GM18867 (cell line): ENCODE measurements at regions not wholly inside any gene's neighbourhood (a gene's known extent, or its start where the extent isn't known, plus 50 kb on each side); places are given as distances from the start of the nearest gene placed in this dataset.
"Not testable (repeated sequence)": the region's sequence is repeated elsewhere in the genome, so short reads cannot be mapped to it uniquely, and the experiment has no call there.

Source experiments
- ATAC-seq: cut with Tn5 transposase; IDR thresholded peaks from one replicate; pipeline ENCODE4 v1.9.1; 2021; ENCODE audit warnings: mild to moderate bottlenecking, moderate library complexity; ENCODE audit not compliant: unreplicated experiment

DNA sequence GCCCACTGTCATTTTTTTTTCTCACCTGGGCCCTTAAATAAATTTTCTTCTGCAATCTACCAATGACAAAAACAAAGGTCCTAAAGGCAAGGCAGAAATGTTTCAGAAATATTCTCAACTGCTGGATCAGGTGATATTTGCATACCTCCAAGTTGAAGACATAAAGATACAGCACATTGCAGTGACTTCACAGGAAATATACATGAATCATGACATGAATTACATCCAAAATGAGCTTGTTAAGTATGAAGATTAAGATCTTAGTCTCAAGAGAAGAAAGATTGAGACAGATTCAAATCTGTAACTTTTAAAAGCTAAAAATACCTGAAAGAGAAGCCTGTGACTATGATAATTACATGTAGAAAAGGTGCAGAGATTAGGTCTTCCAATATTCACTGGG lies 207.8 kb downstream of the SIPA1L2 start:
- ATAC-seq = no peak

DNA sequence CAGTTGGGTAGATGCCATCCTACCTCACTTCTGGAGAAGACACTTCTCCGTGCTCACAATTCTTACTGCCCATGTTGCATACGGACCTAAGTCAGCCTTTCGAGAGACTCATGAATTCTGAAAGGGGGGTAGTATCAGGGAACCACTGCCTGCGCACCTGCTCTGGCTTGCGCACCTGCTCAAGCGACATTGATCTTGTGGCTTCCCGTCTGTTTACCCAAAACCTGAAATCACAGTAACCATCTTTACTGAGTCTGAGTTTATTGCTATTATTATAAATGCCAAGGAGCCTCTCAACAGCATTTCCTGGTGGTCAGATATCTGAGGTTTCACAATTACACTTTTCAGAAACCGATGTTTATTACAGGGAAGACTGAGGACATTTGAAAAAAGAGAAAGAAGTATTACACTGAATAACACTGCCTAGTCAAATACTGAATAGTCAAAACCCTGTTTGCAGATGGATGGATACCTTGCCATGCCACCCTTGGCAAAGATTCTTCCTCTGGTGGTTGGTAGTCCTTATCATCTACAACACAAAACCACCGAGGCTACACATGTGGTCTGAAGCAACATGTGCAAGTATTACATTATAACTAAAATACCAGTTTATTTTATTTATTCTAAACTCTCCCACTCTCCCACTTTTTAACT lies 208.7 kb downstream of the SIPA1L2 start:
- no peak for ATAC-seq

DNA sequence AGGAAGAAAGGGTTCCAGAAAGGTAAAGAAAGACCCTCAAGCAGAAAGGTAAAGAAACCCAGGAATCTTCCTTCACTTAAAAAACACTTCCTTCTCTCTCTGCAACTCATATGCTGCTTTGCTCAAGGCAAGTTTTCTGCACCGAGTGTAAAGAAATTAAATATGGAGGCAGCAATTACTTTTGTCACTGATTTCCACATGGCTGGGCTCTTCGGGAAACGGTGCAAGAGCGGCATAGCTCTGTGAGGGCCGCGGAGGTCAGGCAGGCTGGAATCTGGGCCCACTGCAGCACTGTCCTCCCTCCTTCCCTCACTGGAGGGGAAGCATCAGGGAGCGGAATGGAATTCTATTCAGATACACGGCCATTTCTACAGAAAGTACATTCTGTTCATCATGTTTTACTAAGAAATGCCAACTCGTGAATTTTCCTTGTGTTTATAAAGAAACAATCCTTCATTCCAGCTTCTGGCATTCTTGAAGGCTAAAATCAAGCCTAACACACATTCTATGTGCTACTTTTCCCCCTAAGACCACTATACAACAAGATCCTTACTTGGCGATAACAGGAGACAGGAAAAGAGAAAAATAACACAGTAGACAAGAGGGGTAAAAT lies 212.2 kb downstream of the SIPA1L2 start:
- ATAC-seq = no peak

DNA sequence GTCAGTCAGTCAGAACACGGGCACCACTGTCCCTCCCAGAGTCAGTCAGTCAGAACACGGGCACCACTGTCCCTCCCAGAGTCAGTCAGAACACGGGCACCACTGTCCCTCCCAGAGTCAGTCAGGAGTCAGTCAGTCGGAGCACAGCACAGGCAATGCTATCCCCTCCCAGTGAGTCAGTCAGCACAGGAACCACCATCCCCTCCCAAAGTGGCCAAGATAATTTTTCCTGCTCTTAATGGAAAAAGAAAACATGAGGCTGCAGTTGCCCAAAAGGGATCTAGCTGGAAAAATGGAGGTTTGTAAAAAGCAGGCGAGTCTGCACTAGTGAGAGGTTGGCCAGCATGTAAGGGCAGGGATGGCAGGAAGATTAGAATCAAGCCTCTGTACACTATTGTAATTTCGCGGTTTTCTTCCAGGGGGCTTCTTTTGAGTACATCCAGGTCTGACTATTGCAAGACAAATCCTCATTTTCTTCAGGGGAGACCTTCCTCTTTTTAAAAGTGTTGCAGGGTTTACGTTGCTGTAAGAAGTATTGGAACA lies 213.8 kb downstream of the SIPA1L2 start:
- ATAC-seq = no peak

DNA sequence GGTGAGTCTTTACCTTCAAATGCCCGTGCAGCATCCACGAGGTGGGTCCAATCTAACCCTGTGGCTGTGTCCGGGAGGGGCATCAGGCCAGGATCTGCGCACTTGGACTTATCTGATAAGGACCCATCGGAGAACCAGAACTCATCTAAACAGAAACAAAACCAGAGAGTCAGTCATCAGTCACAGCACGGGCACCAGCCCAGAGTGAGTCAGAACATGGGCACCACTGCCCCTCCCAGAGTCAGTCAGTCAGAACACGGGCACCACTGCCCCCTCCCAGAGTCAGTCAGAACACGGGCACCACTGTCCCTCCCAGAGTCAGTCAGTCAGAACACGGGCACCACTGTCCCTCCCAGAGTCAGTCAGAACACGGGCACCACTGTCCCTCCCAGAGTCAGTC lies 214.5 kb downstream of the SIPA1L2 start:
- ATAC-seq = not testable (repeated sequence)

DNA sequence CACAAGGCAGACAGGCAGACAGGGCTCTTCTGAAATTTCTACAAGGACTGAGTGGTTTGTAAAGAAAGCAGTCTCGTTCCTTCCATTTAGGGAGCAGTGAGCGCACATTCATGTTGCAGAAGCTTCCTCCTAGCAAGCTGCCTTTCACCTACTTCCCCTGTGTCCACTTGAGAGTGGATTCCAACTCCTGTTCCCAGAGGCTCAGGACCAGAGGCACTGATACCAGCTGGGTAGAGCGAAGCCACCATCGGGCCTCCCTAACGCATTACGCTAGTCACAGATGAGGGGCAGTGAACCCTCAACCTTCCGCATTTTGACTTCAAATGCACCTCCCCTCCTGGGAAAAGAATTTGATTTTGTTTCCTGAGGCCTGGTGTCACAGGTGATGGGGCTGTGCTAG lies 215.8 kb downstream of the SIPA1L2 start:
- ATAC-seq = no peak

DNA sequence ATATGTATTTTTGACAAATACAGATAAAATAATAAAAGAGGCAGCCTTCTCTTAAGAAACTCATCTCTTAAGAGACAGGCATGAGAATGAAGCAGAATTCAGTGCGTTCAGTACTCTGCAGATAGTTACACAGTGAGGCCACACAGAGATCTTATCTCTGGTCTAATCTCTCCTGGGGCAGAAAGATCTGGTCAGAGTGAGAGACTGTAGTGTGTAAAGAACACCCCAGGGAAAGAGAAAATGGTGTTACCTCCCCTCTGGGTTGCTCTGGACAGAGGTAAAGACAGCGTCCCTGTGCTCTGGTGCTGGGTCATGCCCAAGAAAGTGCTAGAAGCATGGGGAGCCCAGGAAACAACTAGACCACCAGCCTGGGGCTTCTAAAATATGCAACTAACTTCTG lies 216.3 kb downstream of the SIPA1L2 start:
- no peak for ATAC-seq

DNA sequence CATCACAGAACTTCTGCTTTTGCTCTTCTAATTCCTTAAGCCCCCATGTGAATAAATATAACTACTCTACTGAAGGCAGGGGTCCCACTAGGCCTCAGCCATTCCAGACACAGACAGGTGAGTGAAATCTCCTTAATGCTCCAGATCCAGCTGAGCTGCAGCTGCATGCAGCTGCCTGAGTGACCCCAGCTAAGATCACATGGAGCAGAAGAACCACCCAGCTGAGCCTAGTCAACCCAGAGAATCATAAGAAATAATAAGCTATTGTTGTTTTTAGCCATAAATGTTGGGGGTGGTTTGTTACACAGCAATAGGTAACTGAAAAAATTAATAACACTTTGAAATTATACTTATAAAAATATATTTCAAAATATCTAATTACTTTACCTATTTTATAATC lies 220.3 kb downstream of the SIPA1L2 start:
- no peak for ATAC-seq

DNA sequence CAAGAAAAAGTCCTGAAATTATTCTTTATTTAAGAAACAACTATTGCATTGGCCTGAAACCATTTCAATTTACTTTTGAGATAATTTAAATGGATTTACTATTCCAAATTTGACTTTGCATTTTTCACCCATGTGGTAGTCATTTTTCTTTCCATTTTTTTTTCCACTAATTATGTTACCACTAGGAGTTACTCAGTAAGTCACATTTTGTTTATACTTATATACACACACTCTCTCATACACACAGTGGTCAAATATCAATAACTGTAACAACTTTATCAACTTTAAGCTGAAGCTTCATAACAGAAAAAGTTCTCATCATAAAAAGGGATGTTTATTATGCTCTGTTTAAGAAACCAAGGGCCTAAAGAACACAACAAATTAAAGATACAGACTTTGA lies 222.8 kb downstream of the SIPA1L2 start:
- ATAC-seq = no peak

DNA sequence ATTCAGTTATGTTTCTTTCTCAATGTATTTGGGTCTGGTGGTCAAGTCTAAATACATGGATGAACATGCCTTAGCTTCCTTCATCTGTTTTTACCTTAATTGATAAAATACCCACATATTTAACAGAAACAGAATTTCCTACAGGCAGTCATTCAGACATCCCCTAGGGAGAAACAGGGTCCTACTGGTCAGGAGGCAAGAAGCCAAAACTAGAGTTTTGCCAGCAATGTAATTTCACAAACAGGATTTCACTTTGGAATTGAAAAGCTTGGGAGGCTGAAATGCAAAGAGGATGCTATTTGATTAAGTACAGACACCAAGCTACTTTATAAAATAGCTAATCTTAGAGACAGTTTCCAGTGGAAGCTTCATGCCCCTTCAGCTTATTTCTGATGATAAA lies 224.2 kb downstream of the SIPA1L2 start:
- no peak for ATAC-seq

DNA sequence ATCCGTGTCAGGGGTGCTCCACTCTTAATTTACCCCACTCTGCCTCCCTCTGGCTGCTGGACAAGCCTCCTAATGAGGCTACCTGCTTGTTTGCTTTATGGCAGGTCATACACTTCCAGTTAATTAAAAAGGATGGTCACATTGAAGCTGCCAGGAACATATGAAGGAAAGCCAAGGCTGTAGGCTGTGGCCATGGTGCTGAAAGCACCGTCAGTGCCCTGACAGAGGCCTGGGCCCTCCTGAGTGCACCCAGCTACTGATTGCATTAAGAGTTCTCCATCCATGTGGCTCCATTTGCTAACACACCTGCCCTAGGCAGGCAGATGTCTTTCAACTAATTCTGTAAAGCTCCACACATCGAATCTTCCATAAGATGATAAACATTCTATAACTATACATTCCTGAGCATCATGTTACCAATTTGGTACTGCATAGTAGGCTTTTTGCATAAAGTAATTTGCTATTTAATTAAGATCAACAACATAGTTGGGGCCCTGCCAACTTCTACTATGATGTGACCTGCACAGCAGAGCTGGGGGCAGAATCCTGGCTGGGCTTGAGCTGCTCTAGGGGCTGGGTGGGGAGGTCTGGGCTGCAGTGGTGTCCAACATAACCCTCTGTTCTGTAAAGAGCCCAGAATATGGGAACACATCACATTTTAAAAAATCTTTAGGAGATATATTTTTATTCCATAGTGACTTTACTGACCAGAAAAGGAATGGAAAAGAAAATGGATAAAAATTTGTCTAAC lies 224.8 kb downstream of the SIPA1L2 start:
- no peak for ATAC-seq

DNA sequence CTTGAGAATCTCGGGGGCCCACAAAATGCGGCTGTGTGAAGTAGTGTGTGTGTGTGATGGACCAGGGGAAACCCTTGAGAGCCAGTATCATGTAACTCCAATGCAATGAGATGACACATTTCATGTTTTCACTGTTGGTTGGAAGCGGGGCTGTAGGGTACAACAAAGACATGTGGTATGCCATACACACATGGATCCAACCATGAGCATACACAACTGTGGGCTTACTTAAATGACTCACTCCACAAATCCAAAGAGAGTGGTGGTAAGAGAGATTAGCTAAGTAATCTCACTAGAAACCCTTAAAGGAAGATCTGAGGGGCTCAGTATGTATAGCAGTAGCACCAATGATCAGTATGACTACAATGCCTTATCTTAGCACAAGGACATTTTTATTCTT lies 225.7 kb downstream of the SIPA1L2 start:
- no peak for ATAC-seq

DNA sequence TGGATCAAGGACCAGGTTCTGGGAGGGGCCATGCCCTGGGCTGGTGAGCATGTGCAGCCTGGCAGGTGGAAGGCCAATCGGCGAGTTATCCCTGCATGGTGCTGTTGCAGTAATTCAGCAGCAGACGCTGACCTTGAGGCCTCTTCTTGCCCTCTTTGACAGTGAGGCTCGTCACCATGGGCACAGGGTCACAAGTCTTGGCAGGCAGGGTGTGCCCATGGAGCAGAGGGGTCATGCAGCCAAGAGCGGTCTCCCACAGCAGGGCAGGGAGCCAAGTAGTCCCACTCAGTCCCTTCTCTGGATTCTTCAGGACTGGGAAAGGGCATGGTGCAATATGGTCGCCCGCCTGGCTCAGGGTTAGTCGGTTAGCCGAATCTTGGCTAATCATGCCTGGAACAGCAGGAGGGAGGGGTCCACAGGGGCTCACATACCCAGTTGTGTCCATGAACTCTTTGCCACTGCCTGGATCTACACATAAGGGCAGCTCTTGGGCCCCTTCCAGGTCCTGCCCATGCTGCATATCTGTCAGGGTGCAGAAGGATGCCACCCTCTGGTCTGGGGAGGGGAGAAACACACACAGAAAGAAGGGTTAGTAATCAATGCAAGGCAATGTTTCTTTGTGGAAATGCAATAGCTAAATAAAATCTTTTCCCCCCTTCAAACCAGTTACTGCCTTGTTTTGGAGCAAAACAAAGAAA lies 226.8 kb downstream of the SIPA1L2 start:
- no peak for ATAC-seq

DNA sequence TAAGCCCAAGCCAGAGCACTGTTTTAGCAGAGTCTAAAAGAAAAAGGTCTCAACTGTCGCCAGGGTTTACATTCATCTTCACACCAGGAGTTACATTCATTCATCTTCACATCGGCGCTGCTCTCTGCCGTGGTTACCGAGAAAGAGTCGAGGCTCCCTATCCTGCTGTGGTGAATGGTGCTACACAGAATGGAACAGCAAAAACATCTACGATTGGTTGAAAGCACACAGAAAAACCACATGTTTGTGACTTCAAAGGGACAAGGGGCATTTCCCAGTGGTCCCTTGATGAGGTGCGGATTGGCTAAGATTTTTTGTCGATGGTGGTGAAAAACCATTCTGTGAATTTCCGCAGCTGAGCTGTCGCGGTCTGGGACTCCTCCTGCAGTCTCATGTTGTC lies 231.1 kb downstream of the SIPA1L2 start:
- ATAC-seq = no peak

DNA sequence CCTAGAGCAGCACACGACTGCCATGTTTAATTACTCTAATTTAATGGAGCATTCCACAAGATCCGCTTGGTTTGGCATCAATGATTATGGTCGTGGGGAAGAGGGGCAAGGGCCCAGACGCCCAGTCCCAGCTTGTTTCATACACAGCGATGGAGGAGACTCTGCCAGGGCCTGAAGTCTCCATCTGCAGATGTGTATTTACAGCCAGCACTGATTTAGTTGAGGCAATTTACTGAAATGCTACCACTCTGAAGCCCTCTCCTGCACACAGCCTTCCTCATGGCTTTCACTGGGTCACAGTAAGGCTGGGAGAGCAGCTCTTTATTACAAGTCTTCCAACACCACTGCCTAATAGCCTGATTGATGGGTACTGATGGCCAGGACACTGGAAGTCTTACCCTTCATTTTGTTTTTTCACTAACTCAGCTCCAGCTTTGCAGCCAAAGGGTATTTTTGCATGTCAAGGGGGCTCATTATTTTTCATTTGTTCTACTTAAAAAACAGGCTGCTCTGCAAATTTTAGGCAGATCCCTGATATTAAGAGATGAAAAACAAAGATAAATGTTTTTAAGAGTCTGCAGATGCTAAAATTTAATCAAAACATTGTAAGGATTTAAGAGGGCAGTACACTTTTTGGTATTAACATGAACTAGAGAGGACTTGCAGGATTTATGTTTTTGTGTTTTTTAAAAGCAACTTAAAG lies 236.3 kb downstream of the SIPA1L2 start:
- no peak for ATAC-seq

DNA sequence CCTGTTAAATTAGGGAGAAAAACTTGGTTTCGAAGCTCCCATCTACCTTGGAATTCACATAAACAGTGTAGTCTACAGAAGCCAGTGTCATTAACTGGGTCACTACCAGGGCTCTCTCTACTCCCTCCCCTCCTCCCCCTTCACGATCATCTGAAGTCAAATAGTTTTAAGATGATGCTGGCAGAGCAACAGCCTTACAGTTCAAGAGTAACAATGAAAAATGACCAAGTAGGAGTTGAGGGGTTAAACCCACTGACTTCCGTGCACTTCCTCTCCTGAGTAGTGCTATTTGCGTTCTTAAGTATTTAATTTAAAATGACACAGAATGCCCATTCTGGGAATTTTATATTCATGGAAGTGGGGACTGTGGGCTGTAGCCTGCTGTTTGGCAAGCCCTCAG lies 236.9 kb downstream of the SIPA1L2 start:
- no peak for ATAC-seq

DNA sequence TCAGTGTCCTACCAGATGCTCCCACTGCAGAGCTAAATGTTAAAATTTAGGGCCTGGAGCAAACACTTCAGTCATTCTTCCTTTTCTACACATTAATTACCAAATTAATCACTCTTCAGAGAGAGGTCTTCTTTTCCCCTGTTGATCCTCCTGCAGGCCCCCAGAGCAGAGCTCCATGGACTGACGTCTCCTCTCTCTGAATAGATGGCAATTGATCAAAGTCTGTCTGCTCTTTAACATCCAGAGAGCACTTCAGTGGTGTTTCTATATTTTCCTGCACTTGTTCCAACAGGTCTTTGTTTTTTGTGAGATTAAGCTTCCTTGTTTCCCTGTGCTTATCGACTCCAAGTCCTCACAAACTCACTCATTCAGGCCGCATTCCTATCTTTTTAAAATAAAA lies 239.3 kb downstream of the SIPA1L2 start:
- ATAC-seq = no peak

DNA sequence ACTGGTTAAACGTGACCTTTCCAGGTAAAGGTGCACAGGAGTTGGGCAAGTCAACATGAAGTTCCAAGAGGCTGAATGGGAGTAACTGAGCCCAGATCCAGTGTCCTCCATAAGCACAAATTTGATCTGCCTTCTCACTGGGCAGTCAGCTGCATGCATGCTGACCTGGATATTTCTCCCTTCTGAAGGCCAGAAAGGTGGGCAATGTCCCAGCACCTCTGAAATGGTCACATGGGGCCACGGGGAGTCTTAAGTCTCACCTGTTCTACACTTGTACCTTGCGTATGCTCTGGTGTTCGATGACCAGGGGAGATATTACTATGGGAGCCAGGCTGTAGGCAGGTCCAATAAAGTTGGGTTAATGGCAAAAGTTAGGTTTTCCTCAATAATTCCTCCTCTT lies 240.2 kb downstream of the SIPA1L2 start:
- ATAC-seq = no peak

DNA sequence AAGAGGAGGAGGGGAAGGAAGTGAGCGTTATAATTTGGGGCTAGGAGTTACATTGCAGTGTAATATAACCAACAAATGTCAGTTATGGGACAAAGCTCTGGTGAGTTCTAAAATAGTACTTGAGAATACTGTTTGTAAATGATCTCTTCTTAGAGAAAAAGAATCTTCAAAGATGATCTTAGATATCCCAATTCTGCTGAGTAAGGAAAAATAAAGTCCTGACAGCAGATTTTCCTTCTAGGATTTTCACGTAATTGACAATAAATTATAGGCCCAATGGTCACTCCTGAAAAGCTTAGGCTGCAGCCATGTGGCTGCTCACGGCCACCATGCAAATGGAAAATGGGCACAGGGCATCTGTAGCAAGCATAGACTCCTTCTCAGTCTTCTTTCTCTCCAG lies 241.6 kb downstream of the SIPA1L2 start:
- ATAC-seq = no peak

DNA sequence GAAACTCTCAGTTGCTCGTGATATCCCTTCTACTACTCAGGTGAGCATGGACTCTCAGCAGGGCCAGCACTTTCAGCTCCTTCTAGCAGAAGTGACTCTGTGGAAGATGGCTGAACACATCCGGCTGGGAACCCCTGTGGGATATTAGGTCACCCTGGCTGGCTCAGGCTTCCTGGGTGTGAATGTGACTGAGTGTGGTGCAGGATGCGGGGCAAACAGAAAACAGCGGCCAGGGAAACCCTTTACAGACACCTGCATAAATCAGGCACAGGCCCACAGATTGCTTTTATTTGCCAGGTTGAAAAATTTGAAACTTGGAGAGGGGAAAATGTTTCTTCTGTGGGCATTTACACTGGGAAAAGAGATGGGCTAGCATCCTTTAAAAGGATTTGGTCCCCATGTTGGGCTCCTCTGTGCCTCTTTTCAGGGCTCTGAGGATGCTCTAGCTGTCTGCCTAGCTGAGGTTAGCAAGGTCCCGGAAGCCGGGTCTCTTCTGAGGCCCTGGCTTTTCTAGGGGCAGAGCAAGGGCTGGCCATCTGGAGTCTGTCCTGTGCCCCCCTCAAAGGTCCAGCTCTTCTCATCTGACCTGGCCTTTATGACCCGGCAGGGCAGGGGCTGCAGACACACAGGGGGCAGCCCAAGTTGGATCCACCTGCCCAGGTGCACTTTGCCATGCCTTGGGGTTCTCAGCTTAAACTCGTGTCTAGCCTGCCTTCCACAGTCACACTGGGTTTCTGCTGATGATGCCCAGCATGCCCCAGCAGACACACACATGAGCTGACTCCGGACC lies 243.0 kb downstream of the SIPA1L2 start:
- ATAC-seq = no peak
